CD4-positive, alpha-beta T cell treated with Interleukin-4 for 1 hour (primary cell): ENCODE measurements at regions not wholly inside any gene's neighbourhood (a gene's known extent, or its start where the extent isn't known, plus 50 kb on each side); places are given as distances from the start of the nearest gene placed in this dataset.

ENCODE experiments used
- DNase-seq, 2 donors: peaks; one replicate each; pipeline ENCODE4 v3.0.0-alpha.2; 2020 to 2022

DNA sequence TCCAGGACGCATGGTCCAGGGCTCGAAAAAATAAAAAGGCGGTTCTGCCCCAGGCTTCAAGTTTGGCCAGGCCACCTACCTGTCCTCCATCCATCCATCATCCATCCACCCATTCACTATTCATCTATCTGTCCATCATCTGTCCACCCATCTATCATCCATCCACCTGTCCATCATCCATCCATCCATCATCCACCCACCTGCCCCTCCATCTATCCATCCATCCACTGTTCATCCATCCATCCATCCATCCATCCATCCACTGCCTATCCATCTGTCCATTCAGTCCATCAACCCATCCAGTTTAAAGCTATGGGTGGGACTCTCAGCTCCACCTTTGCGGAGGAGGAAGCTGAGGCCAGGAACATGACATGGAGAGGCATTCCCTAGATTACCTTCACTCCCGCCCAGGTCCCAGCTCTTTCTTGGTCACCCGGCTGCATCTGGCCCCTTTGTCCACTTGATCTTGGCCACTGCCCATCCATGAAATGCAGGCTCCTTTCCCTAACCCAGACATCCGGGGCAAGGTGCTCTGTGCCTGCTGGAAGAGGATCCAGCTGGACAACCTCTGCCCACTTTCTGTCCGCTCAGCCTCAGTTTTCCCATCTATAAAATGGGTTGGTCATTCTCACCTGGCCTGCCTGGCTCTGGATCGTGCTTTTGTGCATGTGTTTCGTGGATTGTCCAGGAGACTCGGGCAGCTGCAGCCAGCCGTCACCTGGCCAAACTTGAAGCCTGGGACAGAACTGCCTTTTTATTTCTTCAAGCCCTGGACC is 236.0 kb upstream of the CIBAR2 start:
- no peak for DNase-seq

DNA sequence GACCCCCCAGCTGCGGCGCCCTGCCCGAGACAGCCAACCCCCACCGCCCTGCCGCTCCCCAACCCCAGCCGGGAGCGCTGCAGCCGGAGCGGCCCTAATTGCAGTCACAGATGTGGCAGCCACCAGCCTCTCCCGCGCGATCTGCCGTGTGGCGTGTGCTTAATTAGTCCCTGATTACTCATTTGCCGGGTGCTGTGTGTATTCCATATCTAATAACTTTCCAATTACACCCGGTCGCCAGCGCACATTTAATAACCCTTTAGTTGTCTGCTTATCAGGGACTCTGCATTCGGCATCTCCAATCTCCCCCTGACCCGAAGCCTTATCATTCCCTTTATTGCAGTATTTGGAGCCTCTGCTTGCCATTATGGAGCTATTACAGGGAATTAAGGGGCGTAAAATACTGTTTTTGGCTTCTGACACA is 236.7 kb upstream of the CIBAR2 start:
- DNase-seq: no peak

DNA sequence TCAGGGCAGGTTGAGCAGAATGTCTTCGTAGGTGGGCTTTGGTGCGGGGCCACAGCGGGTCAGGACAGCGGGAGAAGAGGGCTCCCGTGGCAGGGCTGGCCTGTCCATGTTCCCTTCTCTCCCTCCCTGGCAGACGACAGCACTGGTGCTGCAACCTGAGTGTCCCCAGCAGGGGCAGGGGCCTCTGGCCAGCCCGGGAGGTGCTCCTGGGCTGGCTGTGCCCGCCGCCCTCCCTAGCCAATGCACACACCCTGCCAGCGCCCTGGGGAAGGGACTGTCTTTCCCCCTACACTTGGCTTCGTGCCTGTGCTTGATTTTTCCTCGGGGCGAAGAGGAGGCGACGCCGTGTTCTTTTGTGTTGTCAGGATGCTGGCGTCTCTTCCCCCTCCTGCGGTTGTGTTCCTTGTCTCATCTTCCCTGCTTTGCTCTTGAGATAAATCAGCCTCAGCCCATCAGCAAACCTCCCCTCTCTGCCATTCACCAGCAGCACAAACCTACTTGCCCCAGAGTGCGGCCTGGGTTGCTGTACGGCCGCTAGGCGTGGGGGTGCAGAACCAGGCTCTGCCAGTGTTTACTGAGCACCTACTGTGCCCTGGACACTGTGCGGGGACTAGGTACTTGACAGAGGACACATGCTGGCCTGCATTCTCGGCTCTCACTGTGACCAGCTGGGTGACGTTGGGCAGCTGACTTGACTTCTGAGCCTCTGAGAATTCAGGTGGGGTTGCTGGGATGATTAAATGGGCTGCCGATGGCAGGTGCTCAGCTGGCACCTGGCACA is 237.3 kb upstream of the CIBAR2 start:
- DNase-seq: no peak

DNA sequence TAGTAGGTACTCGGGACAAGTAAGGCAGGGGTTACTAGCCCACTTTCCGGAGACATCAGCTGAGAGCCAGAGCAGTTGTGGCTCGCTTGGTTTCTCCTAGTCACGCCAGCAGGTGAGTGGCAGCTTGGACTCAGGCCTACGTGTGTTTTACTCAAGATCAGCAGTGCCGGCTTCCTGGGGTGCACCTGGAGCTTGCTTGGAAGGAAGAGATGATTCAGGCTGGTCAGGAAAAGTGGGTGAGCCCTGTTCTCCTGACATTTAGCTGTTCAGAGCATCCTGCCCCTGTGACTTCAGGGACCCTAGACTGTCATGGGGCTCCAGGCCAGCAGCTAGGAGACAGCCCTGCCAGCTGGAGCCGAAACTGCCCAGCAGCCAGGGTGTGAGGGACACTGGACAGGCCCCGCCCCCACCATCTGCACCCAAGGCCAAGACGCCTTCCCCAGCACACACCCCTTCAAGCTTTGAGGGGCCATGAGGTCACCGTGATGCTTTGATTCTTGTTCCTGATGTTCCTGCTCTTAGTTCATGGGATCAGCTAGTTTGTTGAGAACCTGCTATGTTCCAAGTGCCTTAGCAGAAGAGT is 238.0 kb upstream of the CIBAR2 start:
- no peak for DNase-seq

DNA sequence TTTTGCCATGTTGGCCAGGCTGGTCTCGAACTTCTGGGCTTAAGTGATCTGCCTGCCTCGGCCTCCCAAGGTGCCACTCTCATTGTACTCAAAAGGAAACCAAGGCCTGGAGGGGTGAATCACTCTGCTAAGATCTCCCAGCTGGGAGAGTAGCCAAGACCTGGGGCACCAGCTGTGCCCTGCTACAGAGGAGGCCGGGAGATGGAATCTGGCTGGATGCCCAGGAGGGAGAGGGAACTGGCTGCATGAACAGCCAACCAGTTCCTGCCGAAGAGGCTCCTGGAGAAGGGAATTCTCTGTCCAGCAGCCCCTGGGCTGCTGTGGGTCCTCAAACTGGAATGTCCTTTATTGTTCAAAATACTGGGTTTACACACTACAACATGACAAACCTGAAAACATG is 238.7 kb upstream of the CIBAR2 start:
- DNase-seq: no peak

DNA sequence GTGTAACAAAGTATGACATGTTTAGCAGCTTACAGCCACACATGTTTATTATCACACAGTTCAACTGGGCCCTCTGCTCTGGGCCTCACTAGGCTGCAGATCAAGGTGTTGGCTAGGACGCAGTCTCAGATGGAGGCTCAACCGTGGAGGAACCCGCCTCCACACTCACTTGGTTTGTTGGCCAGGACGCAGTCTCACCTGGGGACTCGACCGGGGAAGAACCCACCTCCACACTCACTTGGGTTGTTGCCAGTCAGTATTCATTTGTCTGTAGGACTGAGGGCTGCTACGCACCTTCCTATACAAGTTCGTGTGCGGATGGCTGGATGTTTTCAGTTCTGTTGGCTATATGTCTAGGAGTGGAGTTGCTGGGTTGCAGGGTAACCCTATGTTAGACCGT is 240.7 kb upstream of the CIBAR2 start:
- no peak for DNase-seq

DNA sequence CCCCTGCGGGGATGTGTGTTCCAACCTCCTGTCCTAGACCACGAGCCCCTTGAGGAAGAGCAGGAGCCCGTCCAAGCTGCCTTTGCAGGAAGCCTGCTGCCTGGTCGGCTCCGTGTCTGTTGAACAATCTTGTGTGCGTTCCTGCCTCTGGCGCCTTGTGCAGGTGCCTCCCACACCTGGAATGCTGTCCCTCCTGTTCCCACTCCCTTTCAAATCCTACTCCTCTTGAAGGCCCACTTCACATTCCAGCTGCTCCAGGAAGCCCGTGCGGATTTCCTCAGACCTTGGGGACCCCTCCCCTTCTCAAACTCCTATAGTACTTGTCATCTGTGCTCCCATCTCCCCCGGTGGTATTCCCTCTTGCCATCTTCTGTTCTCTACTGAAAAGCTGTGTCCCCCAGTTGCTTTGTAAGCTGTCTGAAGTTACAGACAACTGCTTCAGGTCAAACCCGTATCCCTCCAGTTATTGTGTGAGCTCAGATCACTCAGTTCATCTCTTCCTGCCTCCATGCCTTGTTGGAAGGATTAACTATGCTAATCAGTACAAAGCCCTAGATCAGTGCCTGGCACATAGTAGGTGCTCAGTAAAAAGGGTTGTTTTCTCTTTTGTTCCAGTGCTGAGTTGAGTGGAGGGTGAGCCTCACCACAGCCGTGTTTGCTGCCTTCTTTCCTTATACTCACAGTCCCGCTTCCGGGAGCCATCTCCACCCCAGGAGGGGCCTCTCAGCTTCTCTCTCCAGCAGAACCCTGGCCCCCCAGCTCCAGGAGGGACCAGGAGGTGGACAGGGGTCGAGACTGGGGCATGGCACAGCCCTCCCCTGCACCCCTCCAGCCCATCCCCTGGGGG is 241.8 kb upstream of the CIBAR2 start:
- DNase-seq: no peak

DNA sequence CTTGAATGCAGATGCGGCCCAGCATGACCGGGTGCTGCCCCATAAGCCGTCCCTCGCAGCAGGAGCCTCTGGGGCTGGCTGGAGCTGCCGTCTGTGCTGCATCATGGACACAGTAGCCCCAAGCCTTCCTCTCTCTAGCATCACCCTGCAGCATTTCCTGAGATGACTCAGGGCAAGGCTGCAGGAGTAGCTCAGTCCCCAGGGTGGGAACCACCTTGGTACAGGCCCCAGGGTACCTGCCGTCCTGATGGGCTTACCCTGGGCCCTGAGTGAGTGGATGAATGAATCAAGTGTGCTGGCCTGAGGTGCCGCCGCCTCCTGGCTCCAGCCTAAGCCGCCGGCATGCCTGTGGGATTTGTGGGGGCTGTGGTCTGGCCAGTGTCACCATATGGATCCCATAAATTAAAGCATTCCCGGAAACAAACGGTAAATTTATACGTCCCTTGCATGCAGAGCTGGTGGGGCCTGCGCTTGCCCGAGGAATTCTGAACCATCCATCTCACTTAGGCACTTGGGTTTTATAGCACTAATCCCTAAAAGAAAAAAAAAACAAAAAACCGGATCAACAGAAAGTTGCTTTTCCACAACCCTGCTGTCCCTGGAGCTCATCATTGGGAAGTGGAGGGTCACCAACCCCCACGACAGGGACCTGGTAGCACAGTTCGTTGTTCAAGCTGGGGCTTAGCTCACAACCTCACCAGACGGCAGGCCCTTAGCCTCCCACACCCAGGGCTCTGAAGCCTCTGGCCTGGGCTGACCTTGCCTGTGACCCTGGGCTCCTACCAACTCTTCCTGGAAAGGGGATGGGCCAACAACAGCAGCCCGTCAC is 242.6 kb upstream of the CIBAR2 start:
- no peak for DNase-seq

DNA sequence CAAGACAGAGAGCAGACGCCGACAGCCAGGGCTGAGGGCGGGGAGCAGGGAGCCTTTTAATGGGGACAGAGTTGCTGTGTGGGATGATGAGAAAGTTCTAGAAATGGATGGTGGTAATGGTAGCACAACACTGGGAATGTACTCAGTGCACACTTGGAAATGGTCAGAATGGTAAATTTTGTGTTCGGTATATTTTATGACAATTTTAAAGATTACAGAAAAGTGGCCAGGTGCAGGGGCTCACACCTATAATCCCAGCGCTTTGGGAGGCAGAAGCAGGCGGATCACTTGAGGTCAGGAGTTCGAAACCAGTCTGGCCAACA is 243.2 kb upstream of the CIBAR2 start:
- DNase-seq: no peak

DNA sequence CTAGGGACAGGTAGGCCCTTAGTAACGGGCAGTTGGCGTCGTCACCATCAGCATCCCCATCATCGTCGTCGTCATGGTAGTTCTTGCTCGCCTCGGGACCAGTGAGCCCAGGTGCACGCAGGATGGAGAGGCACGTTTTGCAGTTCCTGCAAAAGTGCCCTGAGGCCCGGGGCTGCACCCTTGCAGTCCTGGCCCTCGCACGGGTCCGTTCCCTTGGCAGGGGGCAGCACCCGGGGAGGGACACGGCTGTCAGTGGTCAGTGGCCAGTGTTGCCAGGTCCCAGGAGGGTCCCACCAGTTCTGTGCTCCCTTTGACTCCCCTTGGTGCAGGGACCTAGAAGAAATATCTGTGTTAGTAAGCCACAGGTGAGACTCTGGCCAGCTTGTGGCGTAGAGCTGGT is 243.9 kb upstream of the CIBAR2 start:
- no peak for DNase-seq

DNA sequence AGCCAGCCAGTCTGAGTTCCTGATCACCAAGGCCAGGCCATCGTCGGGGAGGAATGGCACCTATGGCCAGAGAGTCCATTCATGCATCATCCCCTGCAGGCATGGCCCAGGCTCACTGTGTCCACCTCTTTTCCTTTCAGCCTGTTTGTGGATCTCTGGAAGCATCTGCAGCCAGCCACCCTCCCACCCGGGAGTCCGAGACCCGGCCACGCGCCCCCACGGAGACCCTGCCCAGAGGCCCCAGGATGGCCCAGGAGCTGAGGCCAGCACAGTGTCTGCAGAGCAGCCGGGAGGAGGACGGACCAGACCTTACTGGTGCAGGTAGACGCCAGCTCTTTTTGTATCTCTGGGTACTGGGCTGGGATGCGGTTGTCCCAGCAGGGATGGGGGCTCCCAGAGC is 245.1 kb upstream of the CIBAR2 start:
- no peak for DNase-seq

DNA sequence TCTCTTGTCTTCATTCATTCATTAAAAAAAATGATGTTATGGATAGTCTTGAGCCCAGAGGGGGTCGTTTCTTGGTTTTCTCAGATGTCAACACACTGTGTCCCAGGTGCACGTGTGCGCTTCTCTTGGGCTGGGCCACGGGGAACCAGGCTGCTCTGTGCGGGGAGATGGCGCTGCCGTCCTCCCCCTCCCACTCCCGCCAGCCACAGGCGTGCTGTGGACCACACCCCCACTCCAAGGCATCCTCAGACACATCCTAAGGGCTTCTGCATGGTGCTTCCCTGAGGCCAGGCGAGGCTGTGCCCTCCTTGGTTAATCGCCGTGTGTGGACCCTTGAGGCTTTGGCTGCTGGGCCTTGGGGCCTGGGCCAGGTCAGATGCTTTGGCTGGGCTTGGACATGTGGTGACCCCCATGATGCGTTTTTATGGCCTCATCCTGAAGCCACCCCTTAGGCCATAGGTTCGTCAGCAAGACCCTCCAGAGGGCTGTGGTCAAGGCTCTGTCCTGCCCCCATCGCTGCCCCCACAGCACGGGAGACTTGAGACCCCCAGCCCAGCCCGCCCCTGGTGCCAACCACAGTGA is 245.7 kb upstream of the CIBAR2 start:
- no peak for DNase-seq

DNA sequence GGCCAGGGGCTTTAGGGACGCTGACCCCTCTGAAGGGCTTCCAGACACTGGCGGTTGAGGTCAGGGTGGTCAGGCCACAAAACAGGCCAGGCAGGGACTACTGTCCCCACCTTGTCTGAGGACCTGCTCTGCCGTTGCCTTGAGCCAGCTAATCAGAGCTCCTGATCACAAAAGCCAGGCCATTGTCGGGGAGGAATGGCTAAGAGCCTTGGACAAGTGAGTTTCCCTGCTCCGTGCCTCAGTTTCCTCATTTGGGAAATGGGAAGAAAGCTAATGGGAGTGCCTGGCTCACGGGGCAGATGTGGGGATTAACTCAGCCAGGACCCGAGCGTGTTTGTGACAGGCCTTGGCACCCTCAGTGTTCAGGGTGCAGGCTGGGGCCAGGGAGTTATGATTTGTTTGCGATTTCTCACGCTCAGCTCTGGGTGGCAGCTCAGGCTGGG is 246.5 kb upstream of the CIBAR2 start:
- DNase-seq: no peak

DNA sequence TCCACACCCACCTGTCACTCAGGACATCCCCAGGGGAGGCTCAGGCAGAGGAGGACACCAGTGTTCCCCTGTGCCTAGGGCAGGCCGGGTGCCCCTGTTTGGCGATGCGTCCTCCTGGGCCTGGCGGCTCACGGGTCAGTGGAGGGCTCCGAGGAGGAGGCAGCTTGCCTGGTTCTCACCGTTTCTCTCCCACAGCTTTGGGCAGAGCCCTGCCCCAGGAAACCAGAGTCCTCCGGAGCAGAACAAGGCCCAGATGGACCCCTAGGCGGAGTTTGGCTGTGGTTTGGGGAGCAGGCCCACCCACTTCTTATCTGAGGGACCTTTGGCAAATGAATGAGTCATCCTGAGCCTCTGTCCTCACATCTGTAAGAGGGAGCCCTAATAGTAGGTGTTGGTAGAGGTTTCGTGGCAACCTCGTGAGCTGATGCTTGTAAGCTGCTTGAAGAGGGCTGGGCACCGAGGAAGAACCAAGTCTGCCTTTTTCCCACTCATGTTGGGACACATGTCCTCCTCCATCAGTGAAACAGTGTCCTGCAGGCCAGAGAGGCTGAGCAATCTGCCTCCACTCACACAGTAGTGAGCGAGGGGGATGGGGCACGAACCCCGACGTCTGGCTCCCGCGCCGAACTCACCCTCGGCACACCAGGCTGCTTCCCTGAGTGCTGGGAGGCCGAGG is 247.0 kb upstream of the CIBAR2 start:
- no peak for DNase-seq

DNA sequence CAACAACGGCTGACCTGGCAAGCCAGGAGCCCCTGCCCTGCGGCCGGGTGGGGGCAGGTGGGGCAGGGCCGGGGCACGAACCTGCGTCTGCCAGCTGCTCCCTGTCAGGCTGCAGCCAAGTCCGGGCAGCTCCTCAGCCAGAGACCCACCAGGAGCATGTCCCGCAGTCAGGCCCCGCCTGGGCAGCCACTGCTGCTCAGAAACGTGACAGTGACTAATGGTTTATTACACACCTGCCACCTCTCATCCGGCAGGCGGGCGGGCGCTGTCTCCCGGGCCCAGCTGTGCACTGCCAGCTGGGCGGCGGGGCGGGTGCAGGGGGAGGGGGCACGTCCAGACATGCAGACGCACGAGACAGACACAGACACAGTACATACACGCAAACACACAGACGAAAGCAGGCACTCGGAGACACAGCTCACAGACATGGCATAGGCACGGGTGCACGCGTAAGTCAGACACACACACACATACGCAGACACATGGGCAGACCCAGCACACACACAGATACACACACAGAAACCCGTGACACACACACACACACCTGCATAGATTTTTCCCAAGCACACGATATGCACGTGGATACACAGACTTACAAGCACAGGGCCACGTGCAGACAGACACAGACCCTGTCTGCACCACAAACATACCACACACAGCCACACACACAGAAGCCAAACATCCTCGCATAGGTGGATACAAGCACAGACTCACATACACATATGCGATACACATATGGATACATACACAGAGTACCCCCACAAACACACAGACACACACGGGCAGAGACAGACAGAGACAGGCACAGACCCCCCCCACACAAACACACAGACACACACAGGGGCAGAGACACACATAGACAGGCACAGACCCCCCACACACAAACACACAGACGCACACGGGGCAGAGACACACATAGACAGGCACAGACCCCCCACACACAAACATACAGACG is 248.3 kb upstream of the CIBAR2 start:
- DNase-seq: no peak

DNA sequence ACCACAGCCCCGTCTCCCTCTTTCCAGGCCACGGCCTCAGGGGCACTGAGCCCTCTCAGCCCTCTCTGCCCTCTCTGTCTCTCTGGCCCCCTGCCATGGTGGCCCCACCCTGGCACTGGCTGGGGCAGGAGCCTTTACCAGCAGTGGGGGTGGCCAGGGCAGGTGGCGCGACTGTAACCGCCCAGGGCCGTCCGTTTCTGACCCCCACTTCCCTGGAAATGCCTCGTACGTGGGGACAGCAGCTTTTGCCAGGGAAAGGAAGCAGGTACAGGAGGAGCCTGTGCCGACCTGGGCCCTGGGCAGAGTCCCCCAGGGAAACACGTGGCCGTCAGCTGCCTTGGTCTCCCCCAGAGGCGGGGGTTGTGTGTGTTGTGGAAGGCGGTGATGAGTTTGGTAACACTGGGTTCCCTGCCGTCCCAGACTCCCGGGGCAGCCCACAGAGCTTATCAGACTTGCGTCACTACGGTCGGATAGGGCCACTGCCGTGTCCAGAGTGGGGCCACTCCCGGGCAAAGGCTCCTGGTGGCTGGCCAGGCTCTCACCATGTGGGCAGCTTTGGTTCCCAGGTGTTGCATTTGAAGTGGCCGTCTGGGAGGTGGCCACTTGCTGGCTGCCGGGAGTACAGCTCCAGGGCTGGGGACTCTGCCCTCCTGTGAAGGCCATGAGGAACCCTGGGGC is 249.3 kb upstream of the CIBAR2 start:
- no peak for DNase-seq

DNA sequence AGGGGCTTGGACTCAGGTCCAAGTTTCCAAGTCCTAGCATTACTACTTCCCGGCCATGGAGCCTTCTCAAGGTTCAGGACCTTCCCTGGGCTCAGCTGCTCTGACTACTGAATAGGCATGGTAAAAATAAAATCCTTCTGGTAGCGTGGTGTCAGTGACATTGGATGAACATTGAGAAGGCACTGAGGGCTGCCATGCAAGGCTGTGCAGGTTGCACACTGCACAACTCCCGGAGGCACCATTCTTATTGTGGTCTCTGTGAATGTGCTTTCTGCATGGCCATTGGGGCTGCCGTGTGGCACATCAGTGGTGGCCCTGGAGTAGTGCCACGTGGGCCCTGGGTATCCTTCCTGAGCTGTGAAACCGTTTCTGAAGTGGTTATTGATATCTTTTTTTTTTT is 250.2 kb upstream of the CIBAR2 start:
- DNase-seq: no peak

DNA sequence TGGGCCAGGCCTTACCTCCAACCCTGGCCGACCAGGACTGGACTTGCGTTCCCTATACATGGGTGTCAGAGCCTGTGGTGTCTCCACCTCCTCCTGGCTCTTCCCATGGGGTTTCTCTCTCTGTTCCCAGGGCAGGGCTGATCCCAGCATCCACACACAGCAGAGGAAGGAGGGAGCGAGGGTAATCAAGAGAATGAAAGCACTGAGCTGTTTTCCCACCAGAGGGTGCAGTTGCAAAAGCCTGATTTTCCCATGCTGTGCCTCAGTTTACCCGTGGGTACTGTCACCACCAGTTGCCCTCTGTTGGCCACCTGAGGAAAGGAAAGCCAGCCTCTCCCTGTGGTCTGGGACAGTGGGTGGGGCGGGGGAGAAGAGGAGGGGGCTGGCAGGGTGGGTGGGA is 249.7 kb upstream of the GSE1 start:
- DNase-seq: no peak

DNA sequence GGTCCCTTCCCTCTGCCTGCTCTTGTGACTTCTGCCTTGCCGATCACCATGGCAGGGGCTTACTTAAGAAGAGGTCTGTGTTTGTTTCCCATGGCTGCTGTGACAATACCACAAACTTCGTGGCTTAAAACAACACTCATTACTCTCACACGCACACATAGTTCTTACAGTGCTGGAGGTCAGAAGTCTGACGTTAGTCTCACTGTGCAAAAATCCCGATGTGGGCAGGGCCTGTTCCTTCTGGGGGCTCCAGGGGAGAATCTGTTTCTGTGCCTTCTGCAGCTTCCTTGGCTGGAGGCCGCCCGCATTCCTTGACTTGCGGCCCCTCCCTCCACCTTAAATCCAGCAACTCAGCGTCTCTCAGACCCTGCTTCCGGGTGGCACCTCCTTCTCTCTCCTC is 249.2 kb upstream of the GSE1 start:
- DNase-seq: no peak
